HUES48 (cell line): ENCODE measurements at regions not wholly inside any gene's neighbourhood (a gene's known extent, or its start where the extent isn't known, plus 50 kb on each side); places are given as distances from the start of the nearest gene placed in this dataset.

Experiments
- H3K27ac ChIP-seq: one replicate; pipeline ENCODE4 v1.7.0; 2013; ENCODE audit warnings: low read depth, low read length, inconsistent platforms
- H3K27me3 ChIP-seq: 2 replicates; pipeline ENCODE4 v1.6.1; 2013; ENCODE audit warnings: mild to moderate bottlenecking, low read length; ENCODE audit not compliant: control insufficient read depth, insufficient read depth
- H3K36me3 ChIP-seq: 2 replicates; pipeline ENCODE4 v1.6.1; 2013; ENCODE audit warnings: low read length; ENCODE audit not compliant: control insufficient read depth, insufficient read depth
- H3K4me1 ChIP-seq: 2 replicates; pipeline ENCODE4 v1.6.1; 2013; ENCODE audit warnings: mild to moderate bottlenecking, low read length; ENCODE audit not compliant: control insufficient read depth, insufficient read depth
- H3K4me3 ChIP-seq: 2 replicates; pipeline ENCODE4 v1.5.1; 2013; ENCODE audit warnings: mild to moderate bottlenecking, low read depth, low read length
- H3K9ac ChIP-seq: 2 replicates; pipeline ENCODE4 v1.6.1; 2013; ENCODE audit warnings: mild to moderate bottlenecking, low read depth, low read length, moderate library complexity
- H3K9me3 ChIP-seq: 2 replicates; pipeline ENCODE4 v1.6.1; 2013; ENCODE audit warnings: low read length; ENCODE audit not compliant: control insufficient read depth, insufficient read depth

- H3K27ac ChIP-seq, result no peak overlapping the region
- H3K4me1 ChIP-seq, result peaks cover 24% of the 10 kb centered on the region
- no peaks in the 10 kb centered on the region for H3K27me3 ChIP-seq
- H3K9ac ChIP-seq, result no peak overlapping the region
- H3K9me3 ChIP-seq, result no peaks in the 10 kb centered on the region
- H3K4me3 ChIP-seq, result no peak overlapping the region
- no peaks in the 10 kb centered on the region for H3K36me3 ChIP-seq
Measured at GRCh38 chr4:81522711-81523110, 51.0 kb upstream of the RASGEF1B start.

GRCh38 chr4:81521708-81522107, 50.0 kb upstream of the RASGEF1B start:
- Histone ChIP-seq H3K4me3 (no peak overlapping the region), H3K27me3 (no peaks in the 10 kb centered on the region), H3K4me1 (peaks cover 24% of the 10 kb centered on the region), H3K27ac (no peak overlapping the region), H3K9me3 (no peaks in the 10 kb centered on the region), H3K36me3 (no peaks in the 10 kb centered on the region), H3K9ac (no peak overlapping the region)
